ENCODE measurements at regions not wholly inside any gene's neighbourhood (a gene's known extent, or its start where the extent isn't known, plus 50 kb on each side); places are given as distances from the start of the nearest gene placed in this dataset.
"Not testable (repeated sequence)": the region's sequence is repeated elsewhere in the genome, so short reads cannot be mapped to it uniquely, and the experiment has no call there.

DNA sequence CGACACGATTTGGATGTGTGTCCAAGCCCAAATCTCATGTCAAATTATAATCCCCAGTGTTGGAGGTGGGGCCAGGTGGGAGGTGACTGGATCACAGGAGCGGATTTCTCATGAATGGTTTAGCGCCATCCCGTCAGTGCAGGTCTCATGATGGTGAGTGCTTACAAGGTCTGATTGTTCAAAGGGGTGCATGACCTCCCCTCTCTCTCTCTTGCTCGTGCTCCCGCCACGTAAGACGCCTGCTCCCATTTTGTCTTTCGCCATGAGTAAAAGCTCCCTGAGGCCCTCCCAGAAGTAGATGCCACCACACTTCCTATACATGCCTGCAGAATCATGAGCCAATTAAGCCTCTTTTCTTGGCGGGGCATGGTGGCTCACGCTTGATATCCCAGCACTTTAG is 71.5 kb upstream of the NANOS1 start:
- no peak overlapping the region for H3K27ac ChIP-seq (ENCODE audit: low read length)
- peaks cover 5% of the 10 kb centered on the region for H3K4me1 ChIP-seq (ENCODE audit: control insufficient read depth, low read depth, low read length)
- H3K36me3 ChIP-seq (ENCODE audit: control insufficient read depth, low read depth, low read length), result no peaks in the 10 kb centered on the region
- no peak overlapping the region for H3K9ac ChIP-seq (ENCODE audit: low read length)
- H3K4me3 ChIP-seq (ENCODE audit: low read length), result no peak overlapping the region
- H3K9me3 ChIP-seq (ENCODE audit: control insufficient read depth, low read depth, low read length), result no peaks in the 10 kb centered on the region
- no peaks in the 10 kb centered on the region for H3K27me3 ChIP-seq (ENCODE audit: control insufficient read depth, insufficient read depth, low read length)

DNA sequence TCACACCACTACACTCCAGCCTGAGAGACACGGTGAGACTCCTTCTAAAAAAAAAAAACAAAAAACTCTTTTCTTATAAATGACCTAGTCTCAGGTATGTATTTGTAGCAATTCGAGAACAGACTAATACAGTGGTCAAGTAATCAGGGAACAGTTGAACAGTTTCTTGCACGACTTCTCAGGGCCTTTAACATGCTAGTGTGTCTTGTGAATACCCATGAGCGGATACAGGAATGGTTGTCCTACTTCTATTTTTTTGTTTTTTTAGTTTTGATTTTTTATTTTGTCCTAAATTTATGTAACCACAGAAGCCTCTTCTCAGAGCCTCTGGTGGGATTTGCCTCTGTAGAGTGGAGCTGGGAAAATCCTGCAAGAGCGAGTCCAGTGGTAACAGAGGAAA is 71.0 kb upstream of the NANOS1 start:
- Histone ChIP-seq H3K27ac (ENCODE audit: low read length) (no peak overlapping the region), H3K9me3 (ENCODE audit: control insufficient read depth, low read depth, low read length) (no peaks in the 10 kb centered on the region), H3K9ac (ENCODE audit: low read length) (no peak overlapping the region), H3K27me3 (ENCODE audit: control insufficient read depth, insufficient read depth, low read length) (no peaks in the 10 kb centered on the region), H3K4me3 (ENCODE audit: low read length) (no peak overlapping the region), H3K36me3 (ENCODE audit: control insufficient read depth, low read depth, low read length) (no peaks in the 10 kb centered on the region), H3K4me1 (ENCODE audit: control insufficient read depth, low read depth, low read length) (peaks cover 5% of the 10 kb centered on the region)

DNA sequence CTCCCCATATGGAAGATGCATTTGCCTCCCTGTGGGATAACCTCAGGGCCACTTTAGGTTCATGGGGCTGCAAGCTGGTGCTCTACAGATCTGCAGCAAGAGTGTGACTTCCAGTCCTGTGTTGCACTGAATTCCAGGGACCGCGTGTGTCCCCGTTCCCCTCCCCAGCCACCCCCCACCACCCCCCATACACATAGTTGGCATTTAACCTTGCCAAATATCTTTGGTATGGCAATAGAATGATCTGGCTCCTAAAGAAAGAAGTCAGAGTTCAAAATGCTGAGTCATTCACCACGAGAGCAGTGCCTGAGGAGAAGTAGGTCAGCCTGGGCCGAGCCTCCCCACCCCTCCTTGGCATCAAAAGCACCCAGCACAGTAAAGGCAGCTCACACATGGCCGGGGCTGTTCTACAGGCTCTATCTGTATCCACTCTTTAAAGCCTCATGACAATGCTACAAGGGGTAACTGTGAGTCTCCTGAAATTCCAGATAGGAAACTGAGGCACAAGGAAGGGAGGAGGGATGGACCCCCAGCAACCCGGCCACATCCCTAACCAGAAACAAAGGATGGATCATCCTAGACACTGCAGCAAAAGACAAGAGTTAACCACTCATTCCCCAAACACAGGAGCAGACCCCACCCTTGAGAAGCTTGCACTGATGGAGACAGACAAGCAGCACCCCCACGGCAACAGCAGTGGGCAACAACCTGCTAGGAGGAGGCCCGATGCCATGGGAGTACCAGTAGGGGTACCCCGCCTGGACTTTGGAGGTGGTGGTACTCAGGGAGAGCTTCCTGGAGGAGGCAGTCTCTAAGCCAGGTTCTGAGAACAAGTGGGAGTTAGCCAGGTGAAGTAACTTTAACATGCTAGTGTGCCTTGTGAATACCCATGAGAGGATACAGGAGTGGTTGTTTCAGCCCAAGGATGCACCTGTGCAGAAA is 70.3 kb upstream of the NANOS1 start:
- H3K9ac ChIP-seq (ENCODE audit: low read length), result no peak overlapping the region
- H3K9me3 ChIP-seq (ENCODE audit: control insufficient read depth, low read depth, low read length), result no peaks in the 10 kb centered on the region
- no peaks in the 10 kb centered on the region for H3K27me3 ChIP-seq (ENCODE audit: control insufficient read depth, insufficient read depth, low read length)
- no peak overlapping the region for H3K27ac ChIP-seq (ENCODE audit: low read length)
- H3K4me1 ChIP-seq (ENCODE audit: control insufficient read depth, low read depth, low read length), result peaks cover 5% of the 10 kb centered on the region
- no peak overlapping the region for H3K4me3 ChIP-seq (ENCODE audit: low read length)
- no peaks in the 10 kb centered on the region for H3K36me3 ChIP-seq (ENCODE audit: control insufficient read depth, low read depth, low read length)

DNA sequence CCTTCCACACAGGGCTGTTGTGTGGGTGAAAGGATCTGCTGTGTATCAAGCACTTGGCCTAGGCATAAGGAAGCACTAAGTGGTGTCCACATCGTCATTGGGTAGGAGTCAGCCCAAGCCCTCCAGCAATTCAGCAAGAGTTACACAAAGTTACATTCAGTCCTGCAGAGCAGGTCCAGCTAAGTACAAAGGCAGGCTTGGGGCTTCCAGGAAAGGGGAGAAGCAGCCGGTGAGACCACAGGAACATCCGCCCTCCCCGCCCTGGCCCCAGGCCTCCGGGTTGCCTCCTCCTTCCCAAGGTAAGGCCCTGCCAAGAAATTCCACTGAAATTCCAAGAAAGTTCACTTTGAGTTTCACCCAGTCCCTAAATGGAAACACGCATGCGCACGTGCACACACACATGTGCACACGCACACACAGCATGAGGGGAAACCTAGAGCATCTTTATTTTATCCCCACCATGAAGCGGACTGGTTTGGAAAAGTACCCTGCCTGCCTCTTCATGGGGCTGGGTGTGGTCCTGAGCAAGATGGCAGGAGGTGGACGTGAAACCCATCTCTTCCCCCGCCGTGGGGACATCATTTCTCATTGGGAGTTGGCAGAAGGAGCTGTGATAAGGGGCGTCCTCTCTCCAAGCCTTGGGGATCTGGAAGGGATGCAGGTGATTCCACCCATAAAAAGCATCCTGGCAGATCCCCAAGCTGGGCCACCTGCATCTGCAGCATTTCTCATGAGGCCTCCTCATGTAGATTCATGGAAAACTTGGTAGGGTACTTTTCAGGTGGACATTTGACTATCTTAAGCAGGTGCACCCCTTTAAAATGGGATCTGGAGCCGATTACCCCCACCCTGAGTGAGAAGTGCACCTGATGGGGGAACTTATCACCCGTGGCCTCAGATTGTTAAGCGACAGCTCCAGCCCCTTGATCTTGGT is 69.1 kb upstream of the NANOS1 start:
- Histone ChIP-seq H3K9me3 (ENCODE audit: control insufficient read depth, low read depth, low read length) (no peaks in the 10 kb centered on the region), H3K4me1 (ENCODE audit: control insufficient read depth, low read depth, low read length) (peaks cover 5% of the 10 kb centered on the region), H3K9ac (ENCODE audit: low read length) (no peak overlapping the region), H3K27me3 (ENCODE audit: control insufficient read depth, insufficient read depth, low read length) (no peaks in the 10 kb centered on the region), H3K27ac (ENCODE audit: low read length) (no peak overlapping the region), H3K36me3 (ENCODE audit: control insufficient read depth, low read depth, low read length) (no peaks in the 10 kb centered on the region), H3K4me3 (ENCODE audit: low read length) (no peak overlapping the region)

DNA sequence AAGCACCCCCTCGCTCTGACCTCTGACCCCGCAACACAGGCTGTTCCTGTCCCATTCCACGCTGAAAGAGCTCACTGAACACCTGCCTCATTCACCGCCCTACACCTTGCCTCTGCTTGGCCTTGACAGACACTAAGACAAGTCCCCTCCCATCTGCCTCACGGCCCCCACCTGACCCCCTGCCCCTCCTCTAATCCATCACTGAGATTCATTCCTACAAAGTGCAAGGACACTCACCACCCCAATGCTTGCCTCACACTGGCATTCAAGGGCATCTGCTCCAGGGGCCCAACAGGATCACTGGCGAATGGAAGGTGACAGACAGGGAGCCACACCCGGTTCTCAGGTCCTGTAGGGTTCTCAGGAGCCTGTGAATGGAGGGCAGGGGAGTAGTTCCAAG is 68.1 kb upstream of the NANOS1 start:
- no peaks in the 10 kb centered on the region for H3K36me3 ChIP-seq (ENCODE audit: control insufficient read depth, low read depth, low read length)
- H3K9ac ChIP-seq (ENCODE audit: low read length), result no peak overlapping the region
- no peaks in the 10 kb centered on the region for H3K4me1 ChIP-seq (ENCODE audit: control insufficient read depth, low read depth, low read length)
- no peak overlapping the region for H3K27ac ChIP-seq (ENCODE audit: low read length)
- no peaks in the 10 kb centered on the region for H3K9me3 ChIP-seq (ENCODE audit: control insufficient read depth, low read depth, low read length)
- no peaks in the 10 kb centered on the region for H3K27me3 ChIP-seq (ENCODE audit: control insufficient read depth, insufficient read depth, low read length)
- H3K4me3 ChIP-seq (ENCODE audit: low read length), result no peak overlapping the region

DNA sequence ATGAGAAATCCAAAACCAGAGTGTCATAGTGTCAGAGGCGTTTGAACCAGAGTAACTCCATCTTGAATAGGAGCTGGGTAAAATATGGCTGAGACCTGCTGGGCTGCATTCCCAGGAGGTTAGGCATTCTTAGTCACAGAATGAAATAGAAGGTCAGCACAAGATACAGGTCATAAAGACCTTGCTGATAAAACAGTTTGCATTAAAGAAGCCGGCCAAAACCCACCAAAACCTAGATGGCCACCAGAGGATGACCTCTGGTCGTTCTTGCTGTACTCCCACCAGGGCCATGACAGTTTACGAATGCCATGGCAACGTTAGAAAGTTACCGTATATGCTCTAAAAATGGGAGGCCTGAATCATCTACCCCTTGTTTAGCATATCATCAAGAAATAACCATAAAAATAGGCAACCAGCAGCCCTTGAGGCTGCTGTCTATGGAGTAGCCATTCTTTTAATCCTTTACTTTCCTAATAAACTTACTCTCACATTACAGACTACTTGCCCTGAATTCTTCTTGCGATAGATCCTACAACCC is 67.1 kb upstream of the NANOS1 start:
- not testable (repeated sequence) for H3K27ac ChIP-seq (ENCODE audit: low read length); H3K27me3 ChIP-seq (ENCODE audit: control insufficient read depth, insufficient read depth, low read length); H3K4me1 ChIP-seq (ENCODE audit: control insufficient read depth, low read depth, low read length); H3K4me3 ChIP-seq (ENCODE audit: low read length); H3K9me3 ChIP-seq (ENCODE audit: control insufficient read depth, low read depth, low read length); H3K9ac ChIP-seq (ENCODE audit: low read length); H3K36me3 ChIP-seq (ENCODE audit: control insufficient read depth, low read depth, low read length)

DNA sequence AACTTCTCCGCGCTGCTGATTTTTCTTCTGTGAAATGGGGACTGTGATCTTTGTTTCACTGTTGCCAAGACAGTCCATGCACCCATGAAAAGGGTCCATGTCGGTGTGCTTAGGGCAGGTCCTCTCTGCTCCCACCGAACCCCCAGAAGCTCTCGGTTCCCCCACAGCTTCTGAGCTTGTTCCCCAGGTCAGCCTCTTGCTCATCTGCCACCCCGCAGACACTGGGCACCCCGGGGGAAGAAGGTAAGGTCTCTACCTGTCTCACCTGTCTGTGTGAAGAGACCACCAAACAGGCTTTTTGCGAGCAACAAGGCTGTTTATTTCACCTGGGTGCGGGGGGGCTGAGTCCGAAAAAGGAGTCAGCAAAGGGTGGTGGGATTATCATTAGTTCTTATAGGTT is 66.2 kb upstream of the NANOS1 start:
- no peaks in the 10 kb centered on the region for H3K36me3 ChIP-seq (ENCODE audit: control insufficient read depth, low read depth, low read length)
- H3K4me1 ChIP-seq (ENCODE audit: control insufficient read depth, low read depth, low read length), result no peaks in the 10 kb centered on the region
- H3K9ac ChIP-seq (ENCODE audit: low read length), result no peak overlapping the region
- no peaks in the 10 kb centered on the region for H3K27me3 ChIP-seq (ENCODE audit: control insufficient read depth, insufficient read depth, low read length)
- H3K27ac ChIP-seq (ENCODE audit: low read length), result no peak overlapping the region
- H3K4me3 ChIP-seq (ENCODE audit: low read length), result no peak overlapping the region
- H3K9me3 ChIP-seq (ENCODE audit: control insufficient read depth, low read depth, low read length), result no peaks in the 10 kb centered on the region

DNA sequence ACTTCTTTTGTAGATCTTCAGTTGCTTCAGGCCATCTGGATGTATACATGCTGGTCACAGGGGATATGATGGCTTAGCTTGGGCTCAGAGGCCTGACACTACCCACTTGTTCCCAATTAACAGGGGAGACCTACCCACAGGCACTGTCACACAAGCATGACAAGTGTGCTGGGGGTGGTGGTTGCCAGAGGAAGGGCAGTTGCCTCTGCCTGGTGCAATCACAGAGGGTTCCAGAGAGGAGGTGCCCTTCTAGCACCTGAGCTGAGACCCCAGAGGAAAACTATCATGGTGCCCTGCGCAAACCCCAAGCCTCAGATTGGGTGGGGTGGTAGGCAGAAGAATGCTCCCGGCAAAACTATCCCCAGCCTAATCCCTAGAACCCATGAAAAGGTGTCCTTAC is 65.6 kb upstream of the NANOS1 start:
- Histone ChIP-seq H3K9me3 (ENCODE audit: control insufficient read depth, low read depth, low read length) (no peaks in the 10 kb centered on the region), H3K4me1 (ENCODE audit: control insufficient read depth, low read depth, low read length) (no peaks in the 10 kb centered on the region), H3K27me3 (ENCODE audit: control insufficient read depth, insufficient read depth, low read length) (no peaks in the 10 kb centered on the region), H3K27ac (ENCODE audit: low read length) (no peak overlapping the region), H3K36me3 (ENCODE audit: control insufficient read depth, low read depth, low read length) (no peaks in the 10 kb centered on the region), H3K4me3 (ENCODE audit: low read length) (no peak overlapping the region), H3K9ac (ENCODE audit: low read length) (no peak overlapping the region)

DNA sequence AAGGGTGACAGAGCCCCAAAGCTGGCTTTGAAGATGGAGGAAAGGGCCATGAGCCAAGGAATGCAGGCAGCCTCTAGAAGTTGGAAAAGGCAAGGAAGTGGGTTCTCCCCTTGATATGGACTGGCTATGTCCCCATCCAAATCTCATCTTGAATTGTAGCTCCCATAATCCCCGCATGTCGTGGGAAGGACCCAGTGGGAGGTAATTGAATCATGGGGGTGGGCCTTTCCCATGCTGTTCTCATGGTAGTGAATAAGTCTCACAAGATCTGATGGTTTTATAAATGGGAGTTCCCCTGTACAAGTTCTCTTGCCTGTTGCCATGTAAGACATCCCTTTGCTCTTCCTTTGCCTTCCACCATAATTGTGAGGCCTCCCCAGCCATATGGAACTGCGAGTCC is 65.0 kb upstream of the NANOS1 start:
- not testable (repeated sequence) for H3K27me3 ChIP-seq (ENCODE audit: control insufficient read depth, insufficient read depth, low read length); H3K9ac ChIP-seq (ENCODE audit: low read length); H3K4me1 ChIP-seq (ENCODE audit: control insufficient read depth, low read depth, low read length); H3K9me3 ChIP-seq (ENCODE audit: control insufficient read depth, low read depth, low read length); H3K27ac ChIP-seq (ENCODE audit: low read length); H3K4me3 ChIP-seq (ENCODE audit: low read length); H3K36me3 ChIP-seq (ENCODE audit: control insufficient read depth, low read depth, low read length)

DNA sequence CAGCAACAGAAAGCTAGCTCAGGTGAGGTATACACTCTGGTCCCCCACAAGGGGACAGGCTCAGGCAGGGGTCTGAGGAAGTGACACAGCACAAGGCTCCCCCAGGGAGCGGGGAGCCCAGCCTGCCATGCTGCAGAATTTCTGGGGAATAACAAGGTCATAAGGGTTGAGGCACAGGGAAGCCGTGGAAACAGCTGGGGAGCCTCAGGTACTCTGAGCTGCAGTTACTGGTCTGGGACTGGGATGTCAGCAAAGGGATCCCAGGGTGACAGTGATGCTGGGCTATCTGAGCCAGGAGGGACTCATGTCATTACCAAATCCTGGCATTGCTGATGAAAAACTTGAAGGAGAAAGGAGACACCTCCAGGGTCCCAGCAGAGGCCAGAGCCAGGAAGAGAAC is 64.4 kb upstream of the NANOS1 start:
- no peaks in the 10 kb centered on the region for H3K36me3 ChIP-seq (ENCODE audit: control insufficient read depth, low read depth, low read length)
- no peaks in the 10 kb centered on the region for H3K9me3 ChIP-seq (ENCODE audit: control insufficient read depth, low read depth, low read length)
- H3K4me1 ChIP-seq (ENCODE audit: control insufficient read depth, low read depth, low read length), result no peaks in the 10 kb centered on the region
- H3K4me3 ChIP-seq (ENCODE audit: low read length), result no peak overlapping the region
- no peaks in the 10 kb centered on the region for H3K27me3 ChIP-seq (ENCODE audit: control insufficient read depth, insufficient read depth, low read length)
- no peak overlapping the region for H3K9ac ChIP-seq (ENCODE audit: low read length)
- H3K27ac ChIP-seq (ENCODE audit: low read length), result no peak overlapping the region

DNA sequence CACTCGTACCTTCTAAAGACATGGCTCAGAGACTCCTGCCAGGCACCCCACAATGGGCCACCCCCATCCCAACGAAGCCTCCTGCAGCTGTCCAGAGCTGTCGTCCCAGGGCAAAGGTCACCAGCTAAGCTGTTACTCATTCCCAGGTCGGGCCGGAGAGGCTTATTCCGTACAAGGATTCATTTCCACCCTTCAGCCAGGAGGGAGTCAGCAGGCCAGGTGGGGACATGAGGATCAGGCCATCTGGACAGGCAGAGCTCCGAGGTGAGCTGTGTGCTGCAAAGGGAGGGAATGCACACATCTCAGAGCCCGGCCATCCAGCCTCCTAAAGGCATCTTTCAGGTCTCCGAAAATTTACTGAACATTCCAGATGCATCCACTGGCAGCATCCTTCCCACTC is 63.9 kb upstream of the NANOS1 start:
- H3K27me3 ChIP-seq (ENCODE audit: control insufficient read depth, insufficient read depth, low read length), result no peaks in the 10 kb centered on the region
- H3K36me3 ChIP-seq (ENCODE audit: control insufficient read depth, low read depth, low read length), result no peaks in the 10 kb centered on the region
- H3K4me1 ChIP-seq (ENCODE audit: control insufficient read depth, low read depth, low read length), result no peaks in the 10 kb centered on the region
- no peak overlapping the region for H3K27ac ChIP-seq (ENCODE audit: low read length)
- H3K4me3 ChIP-seq (ENCODE audit: low read length), result no peak overlapping the region
- H3K9ac ChIP-seq (ENCODE audit: low read length), result no peak overlapping the region
- H3K9me3 ChIP-seq (ENCODE audit: control insufficient read depth, low read depth, low read length), result no peaks in the 10 kb centered on the region
